Stomach (tissue), 8 donors: ENCODE measurements at regions not wholly inside any gene's neighbourhood (a gene's known extent, or its start where the extent isn't known, plus 50 kb on each side); places are given as distances from the start of the nearest gene placed in this dataset.

Source experiments
- DNase-seq, 2 donors: peaks; one replicate each; pipeline versions ENCODE4 v3.0.0 to v3.0.0-alpha.2; 2013 to 2019
- H3K27ac ChIP-seq, 5 donors: fragments of 200-600 bp in 4 of 5; sonication (generic) in 4 of 5; one replicate each; pipeline ENCODE4 v1.5.1; 2013 to 2019; ENCODE audit warnings: mild to moderate bottlenecking in 1 of 5, moderate library complexity in 1 of 5
- H3K27me3 ChIP-seq, 3 donors: fragments of 200-600 bp; sonication (generic); one replicate each; pipeline ENCODE4 v1.5.1; 2017 to 2019; ENCODE audit warnings: mixed run types in 1 of 3
- H3K36me3 ChIP-seq, 4 donors: fragments of 200-600 bp; sonication (generic); 1 replicate in 3 of 4; 2 replicates in 1 of 4; pipeline ENCODE4 v1.5.1; 2016 to 2019
- H3K4me1 ChIP-seq, 4 donors: fragments of 200-600 bp; sonication (generic); one replicate each; pipeline ENCODE4 v1.5.1; 2016 to 2019
- H3K4me3 ChIP-seq, 4 donors: fragments of 200-600 bp; sonication (generic) in 3 of 4; one replicate each; pipeline ENCODE4 v1.5.1; 2016 to 2019; ENCODE audit warnings: mild to moderate bottlenecking in 1 of 4
- H3K9me3 ChIP-seq, 4 donors: fragments of 200-600 bp; sonication (generic); one replicate each; pipeline ENCODE4 v1.5.1; 2016 to 2019
- CTCF ChIP-seq, 7 experiments: fragments of 450-650 bp in 4 of 7; fragments of 200-600 bp in 3 of 7; sonication (generic) in 3 of 7; IDR thresholded peaks; one replicate each; pipeline ENCODE4 v1.5.1; 2016 to 2019; ENCODE audit warnings: antibody characterized with exemption in 7 of 7, control low read depth in 2 of 7, mild to moderate bottlenecking in 1 of 7
- EP300 ChIP-seq: sonication (generic); formaldehyde crosslinking; IDR thresholded peaks from one replicate; pipeline ENCODE4 v1.6.1; 2017; ENCODE audit warnings: antibody characterized with exemption
- POLR2A ChIP-seq, 4 donors: fragments of 450-650 bp; IDR thresholded peaks; one replicate each; pipeline ENCODE4 v1.6.1; 2016; ENCODE audit warnings: antibody characterized with exemption in 4 of 4, control low read depth in 2 of 4, mild to moderate bottlenecking in 1 of 4, moderate library complexity in 1 of 4
- POLR2AphosphoS5 ChIP-seq, 3 donors: sonication (generic); formaldehyde crosslinking; IDR thresholded peaks; one replicate each; pipeline ENCODE4 v1.6.1; 2016; ENCODE audit warnings: antibody characterized with exemption in 3 of 3
- WGBS, 5 donors: extraction: QIAGEN DNeasy Blood & Tissue Kit in 3 of 5; methylation state at CpG; one replicate each; pipeline versions ENCODE4 v1.1.5 to v1.1.7; 2013 to 2018; 5-methylcytosine and 5-hydroxymethylcytosine counted together
- intact Hi-C: fragments of 100-400 bp; cut with DNase I; formaldehyde crosslinking; loops from one replicate; pipeline ENCODE4 v1.15.1; 2023; ENCODE audit warnings: low total_unique reads
- donor health status: healthy with polysubstance abuse.
- donor health status: Bipolar disorder and iron deficiency.
- donor health status: healthy.

DNA sequence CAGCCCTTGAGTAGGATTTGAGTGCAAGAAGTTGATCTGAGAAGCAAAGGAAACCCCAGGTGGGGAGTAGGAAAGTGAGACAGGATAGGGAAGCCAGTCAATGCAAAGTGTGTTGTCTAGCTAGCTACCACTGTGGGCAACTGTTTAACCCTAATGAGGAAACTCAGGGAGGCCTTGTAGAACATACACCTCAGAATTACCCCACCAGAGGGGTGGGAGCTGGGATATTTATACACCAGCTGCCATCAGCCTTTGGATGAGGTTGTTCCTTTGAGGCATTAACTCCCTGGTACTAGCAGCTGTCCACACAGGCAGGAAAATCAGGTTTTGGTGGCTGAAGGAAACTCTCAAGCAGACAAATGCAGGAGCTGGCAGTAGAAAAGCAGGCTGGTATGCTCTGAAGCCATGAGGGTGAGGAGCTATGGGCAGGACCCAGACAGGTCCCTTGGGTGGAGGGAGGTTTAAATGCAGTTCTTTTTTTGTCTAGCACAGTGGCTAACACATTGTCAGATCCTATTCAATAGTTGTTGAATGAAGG is 60.1 kb upstream of the ARID5B start:
- peak in 1 of 2 donors; percentile 50 for DNase-seq
- intact Hi-C loops = no loop called here
- no peaks in the 10 kb centered on the region for H3K27me3 ChIP-seq
- no peak for TF ChIP-seq EP300
- TF ChIP-seq CTCF (IDR thresholded peaks at IDR 0.05) = no peak
- no peak overlapping the region for H3K4me3 ChIP-seq
- H3K9me3 ChIP-seq = no peaks in the 10 kb centered on the region
- H3K27ac ChIP-seq = peak overlapping the region in 4 of 5 donors; percentile 44 to 84 (median 72)
- H3K4me1 ChIP-seq = peaks cover 35 to 69% (median 52%) of the 10 kb centered on the region in 4 donors
- no peaks in the 10 kb centered on the region for H3K36me3 ChIP-seq

GRCh38 chr10:61842755-61843497 is 58.6 kb upstream of the ARID5B start:
- Histone ChIP-seq H3K27me3 (no peaks in the 10 kb centered on the region), H3K4me1 (peaks cover 25 to 54% (median 38%) of the 10 kb centered on the region in 4 donors), H3K9me3 (no peaks in the 10 kb centered on the region), H3K4me3 (no peak overlapping the region), H3K36me3 (no peaks in the 10 kb centered on the region), H3K27ac (peak overlapping the region in 1 of 5 donors; percentile 25)
- TF ChIP-seq POLR2A (IDR thresholded peaks at IDR 0.05) (no peak), POLR2AphosphoS5 (IDR thresholded peaks at IDR 0.05) (no peak), CTCF (IDR thresholded peaks at IDR 0.05) (no peak), EP300 (no peak)
- intact Hi-C loops = no loop called here
- DNase-seq = no peak
- 92 to 99% (median 96%) methylated on average over 4 of the region's 4 CpGs for WGBS, 5 donors

DNA sequence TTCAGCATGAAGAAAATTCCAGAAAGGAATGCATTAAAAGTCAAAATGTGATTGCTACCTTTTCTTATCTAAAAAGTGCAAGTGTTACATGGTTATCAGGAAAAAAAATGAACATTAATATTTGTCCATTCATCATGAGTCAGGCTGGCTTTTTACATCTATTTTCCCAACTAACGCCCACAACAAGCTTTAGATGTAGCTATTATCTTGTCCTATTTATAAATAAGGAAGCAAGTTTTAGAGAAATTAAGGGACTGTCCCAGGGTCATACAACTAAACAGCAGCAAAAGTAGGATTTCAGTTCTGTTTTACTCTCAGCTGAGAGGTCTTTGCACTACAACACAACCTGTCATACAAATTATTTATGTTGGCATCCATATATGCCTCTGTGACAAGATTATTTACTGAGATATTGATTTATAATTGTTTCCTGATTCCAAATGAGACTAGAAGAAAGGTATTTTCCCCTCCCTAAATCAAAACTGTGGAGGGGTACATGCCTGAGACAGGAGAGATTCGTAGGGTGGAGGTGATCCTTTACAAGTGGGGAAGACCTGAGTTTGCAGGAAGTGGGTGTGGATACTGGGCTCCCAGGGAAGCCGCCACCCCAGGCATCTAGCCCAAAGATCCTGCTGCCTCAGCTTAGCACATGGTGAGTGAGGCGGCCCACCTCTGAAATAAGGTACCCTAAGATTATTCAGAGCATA is 57.2 kb upstream of the ARID5B start:
- no peaks in the 10 kb centered on the region for H3K27me3 ChIP-seq
- no peak for DNase-seq
- H3K27ac ChIP-seq = no peak overlapping the region
- H3K4me1 ChIP-seq = peaks cover 12 to 41% (median 28%) of the 10 kb centered on the region in 4 donors
- TF ChIP-seq POLR2AphosphoS5 (IDR thresholded peaks at IDR 0.05) (no peak), EP300 (no peak), CTCF (IDR thresholded peaks at IDR 0.05) (no peak), POLR2A (IDR thresholded peaks at IDR 0.05) (no peak)
- WGBS, 5 donors = 74 to 78% (median 77%) methylated on average over 4 of the region's 4 CpGs
- H3K4me3 ChIP-seq = no peak overlapping the region
- no peaks in the 10 kb centered on the region for H3K36me3 ChIP-seq
- intact Hi-C loops = no loop called here
- H3K9me3 ChIP-seq = no peaks in the 10 kb centered on the region

GRCh38 chr10:61845196-61845949 is 56.1 kb upstream of the ARID5B start:
- Histone ChIP-seq H3K36me3 (no peaks in the 10 kb centered on the region), H3K4me3 (no peak overlapping the region), H3K4me1 (peaks cover 5 to 30% (median 20%) of the 10 kb centered on the region in 4 donors), H3K27me3 (no peaks in the 10 kb centered on the region), H3K9me3 (no peaks in the 10 kb centered on the region), H3K27ac (no peak overlapping the region)
- WGBS, 5 donors = 85 to 100% (median 97%) methylated on average over 2 of the region's 2 CpGs
- DNase-seq = no peak
- TF ChIP-seq POLR2A (IDR thresholded peaks at IDR 0.05) = no peak
- TF ChIP-seq EP300 = no peak
- TF ChIP-seq POLR2AphosphoS5 (IDR thresholded peaks at IDR 0.05) = no peak
- intact Hi-C loops = no loop called here
